ENCODE measurements at regions not wholly inside any gene's neighbourhood (a gene's known extent, or its start where the extent isn't known, plus 50 kb on each side); places are given as distances from the start of the nearest gene placed in this dataset.
"Not testable (repeated sequence)": the region's sequence is repeated elsewhere in the genome, so short reads cannot be mapped to it uniquely, and the experiment has no call there.

DNA sequence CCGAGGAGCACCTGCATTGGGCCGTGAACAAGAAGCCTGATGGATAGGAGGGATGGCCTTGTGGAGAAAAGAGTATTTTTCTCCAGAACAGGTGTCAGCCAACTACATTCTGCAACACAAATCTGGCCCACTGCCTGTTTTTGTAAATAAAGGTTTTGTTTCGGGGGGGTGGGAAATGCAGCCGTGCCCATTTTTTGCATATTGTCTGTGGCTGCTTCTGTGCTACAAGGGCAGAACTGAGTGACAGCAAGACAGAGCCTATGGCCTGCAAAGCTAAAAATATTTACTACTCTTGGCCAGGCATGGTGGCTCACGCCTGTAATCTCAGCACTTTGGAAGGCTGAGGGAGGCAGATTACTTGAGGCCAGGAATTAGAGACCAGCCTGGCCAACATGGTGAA is 95.9 kb upstream of the AKAP13 start (continued):
- TF ChIP-seq, protein P1, sequence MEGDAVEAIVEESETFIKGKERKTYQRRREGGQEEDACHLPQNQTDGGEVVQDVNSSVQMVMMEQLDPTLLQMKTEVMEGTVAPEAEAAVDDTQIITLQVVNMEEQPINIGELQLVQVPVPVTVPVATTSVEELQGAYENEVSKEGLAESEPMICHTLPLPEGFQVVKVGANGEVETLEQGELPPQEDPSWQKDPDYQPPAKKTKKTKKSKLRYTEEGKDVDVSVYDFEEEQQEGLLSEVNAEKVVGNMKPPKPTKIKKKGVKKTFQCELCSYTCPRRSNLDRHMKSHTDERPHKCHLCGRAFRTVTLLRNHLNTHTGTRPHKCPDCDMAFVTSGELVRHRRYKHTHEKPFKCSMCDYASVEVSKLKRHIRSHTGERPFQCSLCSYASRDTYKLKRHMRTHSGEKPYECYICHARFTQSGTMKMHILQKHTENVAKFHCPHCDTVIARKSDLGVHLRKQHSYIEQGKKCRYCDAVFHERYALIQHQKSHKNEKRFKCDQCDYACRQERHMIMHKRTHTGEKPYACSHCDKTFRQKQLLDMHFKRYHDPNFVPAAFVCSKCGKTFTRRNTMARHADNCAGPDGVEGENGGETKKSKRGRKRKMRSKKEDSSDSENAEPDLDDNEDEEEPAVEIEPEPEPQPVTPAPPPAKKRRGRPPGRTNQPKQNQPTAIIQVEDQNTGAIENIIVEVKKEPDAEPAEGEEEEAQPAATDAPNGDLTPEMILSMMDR (conservative IDR thresholded peaks at IDR 0.05; ENCODE audit: low read depth in 2 of 2), result no peak
- no peak for TF ChIP-seq NANOG (IDR thresholded peaks at IDR 0.05; ENCODE audit: borderline replicate concordance)

GRCh38 chr15:85289677-85290365 is 90.6 kb upstream of the AKAP13 start:
- Histone ChIP-seq H3K27me3 (ENCODE audit: insufficient read depth) (no peaks in the 10 kb centered on the region), H3K79me2 (replicated peaks; ENCODE audit: insufficient read depth) (no peaks in the 10 kb centered on the region), H2AFZ (no peak overlapping the region), H3K9me2 (ENCODE audit: insufficient read depth) (no peaks in the 10 kb centered on the region), H3K4me1 (ENCODE audit: insufficient read depth) (no peaks in the 10 kb centered on the region), H3K36me3 (ENCODE audit: insufficient read depth) (no peaks in the 10 kb centered on the region), H3F3A (replicated peaks; ENCODE audit: low read depth) (no peaks in the 10 kb centered on the region), H3K27ac (ENCODE audit: low read depth) (no peak overlapping the region), H3K4me2 (no peak overlapping the region), H3K4me3 (no peak overlapping the region), H4K20me1 (replicated peaks; ENCODE audit: insufficient read depth) (no peaks in the 10 kb centered on the region)
- no peaks in the 10 kb centered on the region for H3K36me3 Mint-ChIP-seq (ENCODE audit: low read depth)
- H3K27me3 Mint-ChIP-seq (ENCODE audit: insufficient read depth, low read depth, poor library complexity), result peaks cover 2% of the 10 kb centered on the region
- H3K9me3 Mint-ChIP-seq, result no peaks in the 10 kb centered on the region; the same call in 2 of the 3 replicates
- H3K4me1 Mint-ChIP-seq, result no peaks in the 10 kb centered on the region
- DNase-seq (ENCODE audit: low spot score), result peak; percentile 75
- H3K27ac Mint-ChIP-seq, result no peak overlapping the region
- peak; percentile 62 for ATAC-seq
- no peak for TF ChIP-seq ZNF462 (CRISPR knock-in tag; IDR thresholded peaks at IDR 0.05)
- TF ChIP-seq EZH2phosphoT487 (IDR thresholded peaks at IDR 0.05; ENCODE audit: unreplicated experiment), result no peak
- TF ChIP-seq, protein P1 (conservative IDR thresholded peaks at IDR 0.05; ENCODE audit: low read depth in 2 of 2), result peak; percentile 67 to 79
- no peak for TF ChIP-seq ZNF114 (CRISPR knock-in tag; IDR thresholded peaks at IDR 0.05)
- TF ChIP-seq EZH2 (IDR thresholded peaks at IDR 0.05; ENCODE audit: low read depth, unreplicated experiment), result no peak
- TF ChIP-seq JUNB (IDR thresholded peaks at IDR 0.05; ENCODE audit: unreplicated experiment), result no peak
- no peak overlapping the region for H3K4me3 Mint-ChIP-seq

DNA sequence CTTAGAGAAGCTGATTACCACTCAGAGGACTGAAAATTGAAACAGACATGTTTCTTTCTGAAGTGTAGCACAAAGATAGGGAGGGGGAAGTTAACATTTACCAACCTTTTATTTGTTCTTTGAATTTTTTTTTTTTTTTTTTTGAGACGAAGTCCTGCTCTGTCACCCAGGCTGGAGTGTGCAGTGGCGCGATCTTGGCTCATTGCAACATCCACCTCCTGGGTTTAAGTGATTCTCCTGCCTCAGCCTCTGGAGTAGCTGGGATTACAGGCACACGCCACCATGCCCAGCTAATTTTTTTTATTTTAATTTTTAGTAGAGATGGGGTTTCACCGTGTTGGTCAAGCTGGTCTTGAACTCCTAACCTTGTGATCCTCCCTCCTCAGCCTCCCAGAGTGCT is 87.8 kb upstream of the AKAP13 start:
- not testable (repeated sequence) for H3K27me3 ChIP-seq (ENCODE audit: insufficient read depth); H3K4me3 Mint-ChIP-seq; H3K4me1 Mint-ChIP-seq; H2AFZ ChIP-seq; ATAC-seq; H3K9me3 Mint-ChIP-seq; H3K36me3 ChIP-seq (ENCODE audit: insufficient read depth); H3K4me2 ChIP-seq; H3K27me3 Mint-ChIP-seq (ENCODE audit: insufficient read depth, low read depth, poor library complexity); H3K4me1 ChIP-seq (ENCODE audit: insufficient read depth); H3K4me3 ChIP-seq; H3K36me3 Mint-ChIP-seq (ENCODE audit: low read depth); H3K27ac Mint-ChIP-seq; H3K27ac ChIP-seq (ENCODE audit: low read depth); H3F3A ChIP-seq (replicated peaks; ENCODE audit: low read depth); H3K79me2 ChIP-seq (replicated peaks; ENCODE audit: insufficient read depth); H4K20me1 ChIP-seq (replicated peaks; ENCODE audit: insufficient read depth); DNase-seq (ENCODE audit: low spot score); H3K9me2 ChIP-seq (ENCODE audit: insufficient read depth)
